Esophagus muscularis mucosa (tissue), 4 donors: ENCODE measurements at regions not wholly inside any gene's neighbourhood (a gene's known extent, or its start where the extent isn't known, plus 50 kb on each side); places are given as distances from the start of the nearest gene placed in this dataset.

ENCODE experiments used
- CTCF ChIP-seq, 3 experiments: fragments of 200-600 bp in 2 of 3; fragments of 450-650 bp in 1 of 3; sonication (generic) in 2 of 3; IDR thresholded peaks; one replicate each; pipeline ENCODE4 v1.5.1; 2017 to 2019; ENCODE audit warnings: antibody characterized with exemption in 3 of 3, mild to moderate bottlenecking in 2 of 3, moderate library complexity in 1 of 3
- EP300 ChIP-seq: sonication (generic); formaldehyde crosslinking; IDR thresholded peaks from one replicate; pipeline ENCODE4 v1.6.1; 2017; ENCODE audit warnings: antibody characterized with exemption
- POLR2A ChIP-seq: fragments of 450-650 bp; IDR thresholded peaks from one replicate; pipeline ENCODE4 v1.6.1; 2017; ENCODE audit warnings: antibody characterized with exemption, moderate library complexity, mild to moderate bottlenecking, low read depth
- POLR2AphosphoS5 ChIP-seq, 2 donors: sonication (generic); formaldehyde crosslinking; IDR thresholded peaks; one replicate each; pipeline ENCODE4 v1.6.1; 2017; ENCODE audit warnings: antibody characterized with exemption in 2 of 2

GRCh38 chr19:30133803-30134202 lies 191.8 kb downstream of the URI1 start:
- TF ChIP-seq POLR2A = no peak
- TF ChIP-seq CTCF (IDR thresholded peaks at IDR 0.05) = no peak
- TF ChIP-seq EP300 = no peak
- TF ChIP-seq POLR2AphosphoS5 (IDR thresholded peaks at IDR 0.05) = no peak
